Gastroesophageal sphincter (tissue), 4 donors: ENCODE measurements at regions not wholly inside any gene's neighbourhood (a gene's known extent, or its start where the extent isn't known, plus 50 kb on each side); places are given as distances from the start of the nearest gene placed in this dataset.

Experiments
- ATAC-seq: fragments of 150-250 bp; one replicate; pipeline ENCODE4 v1.9.1; 2016; ENCODE audit warnings: mild to moderate bottlenecking, moderate library complexity
- H3K27ac ChIP-seq, 4 donors: fragments of 200-600 bp; sonication (generic) in 3 of 4; 1 replicate in 3 of 4; 2 replicates in 1 of 4; pipeline ENCODE4 v1.5.1; 2016 to 2019
- H3K27me3 ChIP-seq: fragments of 200-600 bp; sonication (generic); one replicate; pipeline ENCODE4 v1.5.1; 2019
- H3K36me3 ChIP-seq, 2 donors: fragments of 200-600 bp; sonication (generic); one replicate each; pipeline ENCODE4 v1.5.1; 2019; ENCODE audit warnings: control low read depth in 1 of 2
- H3K4me1 ChIP-seq, 3 donors: fragments of 200-600 bp; sonication (generic); 1 replicate in 2 of 3; 2 replicates in 1 of 3; pipeline ENCODE4 v1.5.1; 2016 to 2019; ENCODE audit warnings: control low read depth in 2 of 3
- H3K4me3 ChIP-seq, 2 donors: fragments of 200-600 bp; sonication (generic); one replicate each; pipeline ENCODE4 v1.5.1; 2019; ENCODE audit warnings: mild to moderate bottlenecking in 1 of 2, moderate library complexity in 1 of 2
- H3K9me3 ChIP-seq, 3 donors: fragments of 200-600 bp; sonication (generic); one replicate each; pipeline ENCODE4 v1.5.1; 2017 to 2019; ENCODE audit warnings: control low read depth in 2 of 3
- CTCF ChIP-seq, 4 experiments: fragments of 200-600 bp in 2 of 4; fragments of 450-650 bp in 2 of 4; sonication (generic) in 1 of 4; IDR thresholded peaks; one replicate each; pipeline ENCODE4 v1.5.1; 2017 to 2019; ENCODE audit warnings: antibody characterized with exemption in 4 of 4, mild to moderate bottlenecking in 2 of 4, moderate library complexity in 2 of 4
- EP300 ChIP-seq: sonication (generic); formaldehyde crosslinking; IDR thresholded peaks from one replicate; pipeline ENCODE4 v1.6.1; 2017; ENCODE audit warnings: antibody characterized with exemption, mild to moderate bottlenecking
- POLR2A ChIP-seq, 2 donors: fragments of 450-650 bp; IDR thresholded peaks; one replicate each; pipeline ENCODE4 v1.6.1; 2017; ENCODE audit warnings: antibody characterized with exemption in 2 of 2, mild to moderate bottlenecking in 2 of 2, moderate library complexity in 1 of 2
- POLR2AphosphoS5 ChIP-seq: sonication (generic); formaldehyde crosslinking; IDR thresholded peaks from one replicate; pipeline ENCODE4 v1.6.1; 2017; ENCODE audit warnings: antibody characterized with exemption
- WGBS, 2 donors: methylation state at CpG; one replicate each; pipeline ENCODE4 v1.1.5; 2018; ENCODE audit warnings: low coverage in 1 of 2; 5-methylcytosine and 5-hydroxymethylcytosine counted together

DNA sequence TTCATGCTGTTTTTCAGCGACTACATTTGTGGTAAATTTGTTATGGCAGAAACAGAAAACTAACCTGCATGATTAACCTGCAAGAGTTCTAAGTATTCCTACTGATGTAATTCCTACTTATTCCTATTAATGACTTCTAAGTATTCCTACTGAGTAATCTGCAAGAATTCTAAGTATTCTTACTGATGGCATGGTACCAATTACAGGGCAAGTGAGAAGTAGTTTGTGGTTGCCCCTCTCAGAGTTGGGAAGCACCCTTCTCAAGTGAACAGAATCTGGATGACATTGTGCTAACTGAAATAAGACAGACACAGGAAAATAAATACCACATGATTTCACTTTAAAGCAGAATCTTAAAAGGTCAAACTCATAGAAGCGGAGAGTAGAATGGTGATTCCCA lies 100.9 kb upstream of the CPNE8 start:
- H3K27ac ChIP-seq, result no peak overlapping the region
- H3K9me3 ChIP-seq, result no peaks in the 10 kb centered on the region
- 93% methylated on average over 2 of the region's 2 CpGs for WGBS, 2 donors
- H3K27me3 ChIP-seq, result no peaks in the 10 kb centered on the region
- no peak for TF ChIP-seq POLR2A (IDR thresholded peaks at IDR 0.05)
- no peak for TF ChIP-seq EP300
- no peak for TF ChIP-seq POLR2AphosphoS5
- TF ChIP-seq CTCF (IDR thresholded peaks at IDR 0.05), result no peak
- H3K36me3 ChIP-seq, result no peaks in the 10 kb centered on the region
- H3K4me3 ChIP-seq, result no peak overlapping the region
- no peaks in the 10 kb centered on the region for H3K4me1 ChIP-seq
- ATAC-seq, result no peak

- no peak for ATAC-seq
- H3K9me3 ChIP-seq, result no peaks in the 10 kb centered on the region
These were observed 100.3 kb upstream of the CPNE8 start for GRCh38 chr12:39005671-39006070.

GRCh38 chr12:39003541-39004155 lies 98.3 kb upstream of the CPNE8 start:
- 64 to 80% methylated on average over 3 of the region's 3 CpGs for WGBS, 2 donors
- no peaks in the 10 kb centered on the region for H3K36me3 ChIP-seq
- TF ChIP-seq CTCF (IDR thresholded peaks at IDR 0.05) (no peak), POLR2A (IDR thresholded peaks at IDR 0.05) (no peak), POLR2AphosphoS5 (no peak), EP300 (no peak)
- no peaks in the 10 kb centered on the region for H3K4me1 ChIP-seq
- H3K27me3 ChIP-seq, result no peaks in the 10 kb centered on the region
- no peaks in the 10 kb centered on the region for H3K9me3 ChIP-seq
- ATAC-seq, result no peak
- no peak overlapping the region for H3K4me3 ChIP-seq
- no peak overlapping the region for H3K27ac ChIP-seq

More at GRCh38 chr12:39005671-39006070, 100.3 kb upstream of the CPNE8 start:
- Histone ChIP-seq H3K4me1 (no peaks in the 10 kb centered on the region), H3K27ac (no peak overlapping the region), H3K4me3 (no peak overlapping the region), H3K27me3 (no peaks in the 10 kb centered on the region), H3K36me3 (no peaks in the 10 kb centered on the region)
- no peak for TF ChIP-seq CTCF (IDR thresholded peaks at IDR 0.05)
- no peak for TF ChIP-seq EP300
- TF ChIP-seq POLR2AphosphoS5, result no peak
- TF ChIP-seq POLR2A (IDR thresholded peaks at IDR 0.05), result no peak

- H3K27ac ChIP-seq, result no peak overlapping the region
- TF ChIP-seq POLR2A (IDR thresholded peaks at IDR 0.05), result no peak
- TF ChIP-seq EP300, result no peak
- TF ChIP-seq CTCF (IDR thresholded peaks at IDR 0.05), result no peak
- no peak for TF ChIP-seq POLR2AphosphoS5
- no peaks in the 10 kb centered on the region for H3K27me3 ChIP-seq
- no peaks in the 10 kb centered on the region for H3K36me3 ChIP-seq
- H3K4me1 ChIP-seq, result no peaks in the 10 kb centered on the region
- ATAC-seq, result no peak
- 58 to 72% methylated on average over 3 of the region's 3 CpGs for WGBS, 2 donors
- no peak overlapping the region for H3K4me3 ChIP-seq
- H3K9me3 ChIP-seq, result no peaks in the 10 kb centered on the region
These were observed 95.0 kb upstream of the CPNE8 start for GRCh38 chr12:39000370-39000769.

DNA sequence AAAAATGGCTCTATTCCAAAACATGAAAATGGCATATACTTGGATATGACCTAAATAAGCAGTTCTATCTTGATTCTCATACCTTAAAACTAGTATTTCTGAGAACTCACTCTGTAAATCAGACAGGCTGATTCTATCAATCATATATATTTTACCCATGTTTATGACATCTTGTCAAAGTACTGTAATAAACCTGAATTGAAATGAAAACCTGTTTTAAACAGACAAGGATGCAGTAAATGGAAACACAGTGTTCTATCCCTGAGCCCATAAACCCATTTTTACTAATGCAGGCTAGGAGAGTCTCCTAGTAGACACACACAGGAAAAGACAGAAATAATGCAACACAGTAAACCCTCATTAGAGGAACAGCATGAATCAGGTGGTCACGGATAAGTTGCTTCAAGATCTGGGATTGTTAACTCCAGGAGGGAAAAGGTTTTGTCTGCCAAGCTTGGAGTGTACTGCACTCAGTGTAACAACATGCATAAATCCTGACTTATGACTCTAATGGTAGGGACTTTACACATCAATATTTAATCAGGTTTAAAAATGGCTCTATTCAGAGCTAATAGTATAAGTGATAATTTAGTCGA lies 93.6 kb upstream of the CPNE8 start:
- no peak for ATAC-seq
- WGBS, 2 donors, result 60 to 72% methylated on average over 2 of the region's 2 CpGs
- no peak for TF ChIP-seq EP300
- no peak for TF ChIP-seq POLR2A (IDR thresholded peaks at IDR 0.05)
- TF ChIP-seq POLR2AphosphoS5, result no peak
- no peak for TF ChIP-seq CTCF (IDR thresholded peaks at IDR 0.05)
- Histone ChIP-seq H3K27ac (no peak overlapping the region), H3K36me3 (no peaks in the 10 kb centered on the region), H3K4me1 (no peaks in the 10 kb centered on the region), H3K27me3 (no peaks in the 10 kb centered on the region), H3K9me3 (no peaks in the 10 kb centered on the region), H3K4me3 (no peak overlapping the region)
